ENCODE measurements at regions not wholly inside any gene's neighbourhood (a gene's known extent, or its start where the extent isn't known, plus 50 kb on each side); places are given as distances from the start of the nearest gene placed in this dataset.

DNA sequence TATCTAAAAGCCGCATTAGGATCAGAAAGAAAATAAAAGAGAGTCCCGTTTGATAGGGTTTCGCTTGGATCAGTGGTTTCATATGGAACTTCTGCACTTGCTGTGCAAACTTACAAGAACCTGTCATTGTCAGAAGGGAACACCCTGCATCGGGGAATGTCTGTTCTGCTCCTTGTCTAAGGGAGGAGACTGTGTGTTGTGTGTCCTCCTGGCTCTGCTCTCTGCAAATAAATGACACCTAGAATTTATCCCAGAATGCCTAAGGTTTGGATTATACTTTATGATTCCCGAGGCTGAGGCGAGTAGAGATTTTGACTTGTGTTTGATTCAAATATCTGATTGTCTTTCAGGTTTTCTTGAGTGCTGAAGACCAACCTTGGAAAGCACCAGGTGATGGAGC, 785.1 kb downstream of the GALR1 start:
- TF ChIP-seq, protein P1, sequence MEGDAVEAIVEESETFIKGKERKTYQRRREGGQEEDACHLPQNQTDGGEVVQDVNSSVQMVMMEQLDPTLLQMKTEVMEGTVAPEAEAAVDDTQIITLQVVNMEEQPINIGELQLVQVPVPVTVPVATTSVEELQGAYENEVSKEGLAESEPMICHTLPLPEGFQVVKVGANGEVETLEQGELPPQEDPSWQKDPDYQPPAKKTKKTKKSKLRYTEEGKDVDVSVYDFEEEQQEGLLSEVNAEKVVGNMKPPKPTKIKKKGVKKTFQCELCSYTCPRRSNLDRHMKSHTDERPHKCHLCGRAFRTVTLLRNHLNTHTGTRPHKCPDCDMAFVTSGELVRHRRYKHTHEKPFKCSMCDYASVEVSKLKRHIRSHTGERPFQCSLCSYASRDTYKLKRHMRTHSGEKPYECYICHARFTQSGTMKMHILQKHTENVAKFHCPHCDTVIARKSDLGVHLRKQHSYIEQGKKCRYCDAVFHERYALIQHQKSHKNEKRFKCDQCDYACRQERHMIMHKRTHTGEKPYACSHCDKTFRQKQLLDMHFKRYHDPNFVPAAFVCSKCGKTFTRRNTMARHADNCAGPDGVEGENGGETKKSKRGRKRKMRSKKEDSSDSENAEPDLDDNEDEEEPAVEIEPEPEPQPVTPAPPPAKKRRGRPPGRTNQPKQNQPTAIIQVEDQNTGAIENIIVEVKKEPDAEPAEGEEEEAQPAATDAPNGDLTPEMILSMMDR (conservative IDR thresholded peaks at IDR 0.05; ENCODE audit: low read length) = no peak

GRCh38 chr18:78041218-78041617, 791.6 kb downstream of the GALR1 start:
- H3K4me3 ChIP-seq (ENCODE audit: low read length) = no peak overlapping the region
- no peak for DNase-seq (ENCODE audit: low read depth)
- TF ChIP-seq, protein P1 (conservative IDR thresholded peaks at IDR 0.05; ENCODE audit: low read length) = no peak

More for the DNA sequence above, 785.1 kb downstream of the GALR1 start:
- H3K4me3 ChIP-seq (ENCODE audit: low read length) = no peak overlapping the region
- no peak for DNase-seq (ENCODE audit: low read depth)

- TF ChIP-seq, protein P1 (conservative IDR thresholded peaks at IDR 0.05; ENCODE audit: low read length) = no peak
- no peak for DNase-seq (ENCODE audit: low read depth)
- H3K4me3 ChIP-seq (ENCODE audit: low read length) = no peak overlapping the region
Measured at GRCh38 chr18:78046631-78047030, 797.0 kb downstream of the GALR1 start.

GRCh38 chr18:78049281-78049680, 799.6 kb downstream of the GALR1 start:
- H3K4me3 ChIP-seq (ENCODE audit: low read length) = no peak overlapping the region
- TF ChIP-seq, protein P1 (conservative IDR thresholded peaks at IDR 0.05; ENCODE audit: low read length) = no peak
- DNase-seq (ENCODE audit: low read depth) = no peak

- no peak for DNase-seq (ENCODE audit: low read depth)
- no peak overlapping the region for H3K4me3 ChIP-seq (ENCODE audit: low read length)
- TF ChIP-seq, protein P1 (conservative IDR thresholded peaks at IDR 0.05; ENCODE audit: low read length) = no peak
Measured at GRCh38 chr18:78054801-78055200, 805.2 kb downstream of the GALR1 start.

GRCh38 chr18:78056011-78056410, 806.4 kb downstream of the GALR1 start:
- H3K4me3 ChIP-seq (ENCODE audit: low read length) = no peak overlapping the region
- DNase-seq (ENCODE audit: low read depth) = no peak
- TF ChIP-seq, protein P1 (conservative IDR thresholded peaks at IDR 0.05; ENCODE audit: low read length) = no peak

GRCh38 chr18:78069784-78070664, 820.4 kb downstream of the GALR1 start:
- no peak overlapping the region for H3K4me3 ChIP-seq (ENCODE audit: low read length)
- TF ChIP-seq, protein P1 (conservative IDR thresholded peaks at IDR 0.05; ENCODE audit: low read length) = no peak
- no peak for DNase-seq (ENCODE audit: low read depth)

Measured in AG10803 (cell line).